Endodermal cell (in vitro differentiated cells): ENCODE measurements at regions not wholly inside any gene's neighbourhood (a gene's known extent, or its start where the extent isn't known, plus 50 kb on each side); places are given as distances from the start of the nearest gene placed in this dataset.

Experiments
- DNase-seq: peaks from one replicate; pipeline ENCODE4 v3.0.0-alpha.2; 2017
- H3K27ac ChIP-seq: 2 replicates; pipeline ENCODE4 v1.5.1; 2013; ENCODE audit warnings: mild to moderate bottlenecking, low read depth, low read length, moderate library complexity
- H3K27me3 ChIP-seq: 2 replicates; pipeline ENCODE4 v1.6.1; 2013; ENCODE audit warnings: mild to moderate bottlenecking, low read length, moderate library complexity; ENCODE audit not compliant: insufficient read depth, control insufficient read depth, poor library complexity, severe bottlenecking
- H3K36me3 ChIP-seq: 2 replicates; pipeline ENCODE4 v1.7.0; 2013; ENCODE audit warnings: mild to moderate bottlenecking, low read length, moderate library complexity; ENCODE audit not compliant: control insufficient read depth, insufficient read depth
- H3K4me1 ChIP-seq: one replicate; pipeline ENCODE4 v1.7.0; 2013; ENCODE audit warnings: low read length; ENCODE audit not compliant: control insufficient read depth, insufficient read depth
- H3K4me3 ChIP-seq: 2 replicates; pipeline ENCODE4 v1.5.1; 2013; ENCODE audit warnings: mild to moderate bottlenecking, low read length, moderate library complexity
- H3K9ac ChIP-seq: 2 replicates; pipeline ENCODE4 v1.6.1; 2013; ENCODE audit warnings: mild to moderate bottlenecking, low read length, moderate library complexity; ENCODE audit not compliant: poor library complexity, severe bottlenecking; ENCODE audit errors: extremely low read depth
- H3K9me3 ChIP-seq: 2 replicates; pipeline ENCODE4 v1.6.1; 2013; ENCODE audit warnings: mild to moderate bottlenecking, low read length, moderate library complexity; ENCODE audit not compliant: control insufficient read depth
- H3K27ac Mint-ChIP-seq: 2 replicates; pipeline ENCODE4 v1.8.0; 2020; ENCODE audit warnings: mixed read lengths
- H3K27me3 Mint-ChIP-seq: 2 replicates; pipeline ENCODE4 v1.8.0; 2021; ENCODE audit warnings: mild to moderate bottlenecking, mixed read lengths; ENCODE audit not compliant: insufficient read depth
- H3K36me3 Mint-ChIP-seq: 2 replicates; pipeline ENCODE4 v1.8.0; 2020; ENCODE audit warnings: low read depth, mixed read lengths
- H3K4me1 Mint-ChIP-seq: 2 replicates; pipeline ENCODE4 v1.8.0; 2020; ENCODE audit warnings: mixed read lengths
- H3K4me3 Mint-ChIP-seq: 2 replicates; pipeline ENCODE4 v1.8.0; 2020; ENCODE audit warnings: mild to moderate bottlenecking, moderate library complexity, mixed read lengths
- H3K9me3 Mint-ChIP-seq: 2 replicates; pipeline ENCODE4 v1.8.0; 2020; ENCODE audit warnings: mild to moderate bottlenecking, mixed read lengths
- CTCF ChIP-seq: fragments of 200-600 bp; sonication (generic); conservative IDR thresholded peaks from 2 replicates; pipeline ENCODE4 v1.5.0; 2021; ENCODE audit warnings: antibody characterized with exemption, mild to moderate bottlenecking
- WGBS, 2 experiments: methylation state at CpG; one replicate each; pipeline versions ENCODE4 v1.1.5 to v1.1.7; 2013; ENCODE audit warnings: missing lambda C conversion rate in 2 of 2, mixed read lengths in 1 of 2; ENCODE audit not compliant: insufficient coverage in 1 of 2, insufficient read length in 1 of 2; 5-methylcytosine and 5-hydroxymethylcytosine counted together

- no peaks in the 10 kb centered on the region for H3K9me3 ChIP-seq
- no peak for DNase-seq
- Mint-ChIP-seq H3K4me1 (peaks cover 6% of the 10 kb centered on the region), H3K27ac (no peak overlapping the region), H3K36me3 (no peaks in the 10 kb centered on the region), H3K9me3 (no peaks in the 10 kb centered on the region), H3K27me3 (no peaks in the 10 kb centered on the region), H3K4me3 (no peak overlapping the region)
- no peak overlapping the region for H3K4me3 ChIP-seq
- no peaks in the 10 kb centered on the region for H3K4me1 ChIP-seq
- no peak for TF ChIP-seq CTCF
- H3K9ac ChIP-seq = no peak overlapping the region
- no peak overlapping the region for H3K27ac ChIP-seq
- H3K36me3 ChIP-seq = no peaks in the 10 kb centered on the region
- H3K27me3 ChIP-seq = no peaks in the 10 kb centered on the region
- WGBS, 2 experiments = 88% methylated on average over 1 of the region's 1 CpG; no CpG with 5 or more reads in 1 of the 2 experiments
These were observed 124.5 kb downstream of the PTCSC3 start for GRCh38 chr14:36052063-36052462.

- no peaks in the 10 kb centered on the region for H3K36me3 ChIP-seq
- no peaks in the 10 kb centered on the region for H3K9me3 ChIP-seq
- H3K4me3 ChIP-seq = no peak overlapping the region
- H3K27me3 Mint-ChIP-seq = no peaks in the 10 kb centered on the region
- H3K27ac ChIP-seq = no peak overlapping the region
- no peak overlapping the region for H3K27ac Mint-ChIP-seq
- no peaks in the 10 kb centered on the region for H3K27me3 ChIP-seq
- H3K4me3 Mint-ChIP-seq = no peak overlapping the region
- TF ChIP-seq CTCF = no peak
- 92 to 100% methylated on average over 1 to 5 of the region's 5 CpGs for WGBS, 2 experiments
- DNase-seq = no peak
- H3K9me3 Mint-ChIP-seq = no peaks in the 10 kb centered on the region
- no peaks in the 10 kb centered on the region for H3K4me1 ChIP-seq
- H3K9ac ChIP-seq = no peak overlapping the region
- H3K4me1 Mint-ChIP-seq = peaks cover 6% of the 10 kb centered on the region
- no peaks in the 10 kb centered on the region for H3K36me3 Mint-ChIP-seq
These were observed 127.9 kb downstream of the PTCSC3 start for GRCh38 chr14:36048667-36049066.

- no peak overlapping the region for H3K9ac ChIP-seq
- Mint-ChIP-seq H3K9me3 (no peaks in the 10 kb centered on the region), H3K4me3 (no peak overlapping the region), H3K36me3 (no peaks in the 10 kb centered on the region), H3K27ac (no peak overlapping the region), H3K4me1 (peaks cover 6% of the 10 kb centered on the region), H3K27me3 (no peaks in the 10 kb centered on the region)
- no peak overlapping the region for H3K27ac ChIP-seq
- no peaks in the 10 kb centered on the region for H3K36me3 ChIP-seq
- no peak for DNase-seq
- TF ChIP-seq CTCF = no peak
- no peaks in the 10 kb centered on the region for H3K27me3 ChIP-seq
- H3K4me3 ChIP-seq = no peak overlapping the region
- 92 to 94% methylated on average over 4 of the region's 4 CpGs for WGBS, 2 experiments
- no peaks in the 10 kb centered on the region for H3K4me1 ChIP-seq
- H3K9me3 ChIP-seq = no peaks in the 10 kb centered on the region
These were observed 128.6 kb downstream of the PTCSC3 start for GRCh38 chr14:36047912-36048311.
